ENCODE measurements at regions not wholly inside any gene's neighbourhood (a gene's known extent, or its start where the extent isn't known, plus 50 kb on each side); places are given as distances from the start of the nearest gene placed in this dataset.

GRCh38 chr5:44565902-44566301, 176.7 kb upstream of the FGF10 start:
- no peaks in the 10 kb centered on the region for H3K9me2 ChIP-seq (replicated peaks; ENCODE audit: low read length)
- H3K79me2 ChIP-seq (ENCODE audit: low read length): no peaks in the 10 kb centered on the region
- no peaks in the 10 kb centered on the region for H3K4me1 ChIP-seq (ENCODE audit: insufficient read depth, low read length)
- TF ChIP-seq EZH2 (IDR thresholded peaks at IDR 0.05; ENCODE audit: low read length, unreplicated experiment) (no peak), CTCF (conservative IDR thresholded peaks at IDR 0.05; ENCODE audit: low read depth, low read length) (no peak), EZH2phosphoT487 (IDR thresholded peaks at IDR 0.05; ENCODE audit: borderline replicate concordance, low read length) (no peak)
- H3K27me3 ChIP-seq (ENCODE audit: low read length): no peaks in the 10 kb centered on the region
- no peak overlapping the region for H3K9ac ChIP-seq (ENCODE audit: low read length)
- DNase-seq (peak; percentile 24), ATAC-seq (no peak)
- H3K4me2 ChIP-seq (ENCODE audit: low read length): no peak overlapping the region
- no TSS peak for BruUV-seq (replicated peaks)
- ChIA-PET POLR2A (ENCODE audit: unreplicated experiment) (no interaction called here), CTCF (no interaction called here)
- H3K27ac ChIP-seq (ENCODE audit: low read length): no peak overlapping the region
- no peaks in the 10 kb centered on the region for H4K20me1 ChIP-seq (ENCODE audit: low read length)
- intact Hi-C loops (cut with micrococcal nuclease): no loop called here
- no peak overlapping the region for H2AFZ ChIP-seq (ENCODE audit: low read length)
- no peaks in the 10 kb centered on the region for H3K9me3 ChIP-seq (ENCODE audit: low read length)
- no peaks in the 10 kb centered on the region for H3F3A ChIP-seq (ENCODE audit: low read length, unreplicated experiment)
- H3K4me3 ChIP-seq (ENCODE audit: low read length): no peak overlapping the region
- no peaks in the 10 kb centered on the region for H3K36me3 ChIP-seq (ENCODE audit: low read depth, low read length)

GRCh38 chr5:44565360-44565759, 176.1 kb upstream of the FGF10 start:
- ATAC-seq (no peak), DNase-seq (no peak)
- Histone ChIP-seq H3K27ac (ENCODE audit: low read length) (no peak overlapping the region), H4K20me1 (ENCODE audit: low read length) (no peaks in the 10 kb centered on the region), H3K27me3 (ENCODE audit: low read length) (no peaks in the 10 kb centered on the region), H3K9me2 (replicated peaks; ENCODE audit: low read length) (no peaks in the 10 kb centered on the region), H3K79me2 (ENCODE audit: low read length) (no peaks in the 10 kb centered on the region), H3K4me2 (ENCODE audit: low read length) (no peak overlapping the region), H3K9me3 (ENCODE audit: low read length) (no peaks in the 10 kb centered on the region), H3K4me1 (ENCODE audit: insufficient read depth, low read length) (no peaks in the 10 kb centered on the region), H2AFZ (ENCODE audit: low read length) (no peak overlapping the region), H3K36me3 (ENCODE audit: low read depth, low read length) (no peaks in the 10 kb centered on the region), H3F3A (ENCODE audit: low read length, unreplicated experiment) (no peaks in the 10 kb centered on the region), H3K9ac (ENCODE audit: low read length) (no peak overlapping the region), H3K4me3 (ENCODE audit: low read length) (no peak overlapping the region)
- TF ChIP-seq EZH2phosphoT487 (IDR thresholded peaks at IDR 0.05; ENCODE audit: borderline replicate concordance, low read length) (no peak), EZH2 (IDR thresholded peaks at IDR 0.05; ENCODE audit: low read length, unreplicated experiment) (no peak), CTCF (conservative IDR thresholded peaks at IDR 0.05; ENCODE audit: low read depth, low read length) (no peak)
- BruUV-seq (replicated peaks): no TSS peak
- CTCF ChIA-PET: no interaction called here
- intact Hi-C loops (cut with micrococcal nuclease): no loop called here
- POLR2A ChIA-PET (ENCODE audit: unreplicated experiment): no interaction called here

- CTCF ChIA-PET: no interaction called here
Measured at GRCh38 chr5:44546286-44546685, 157.1 kb upstream of the FGF10 start.

More at GRCh38 chr5:44546286-44546685, 157.1 kb upstream of the FGF10 start:
- POLR2A ChIA-PET (ENCODE audit: unreplicated experiment): no interaction called here
- Histone ChIP-seq H3K4me2 (ENCODE audit: low read length) (no peak overlapping the region), H3K27ac (ENCODE audit: low read length) (no peak overlapping the region), H2AFZ (ENCODE audit: low read length) (no peak overlapping the region), H3K27me3 (ENCODE audit: low read length) (peaks cover 21% of the 10 kb centered on the region; the same call in 1 of the 2 replicates), H4K20me1 (ENCODE audit: low read length) (no peaks in the 10 kb centered on the region), H3F3A (ENCODE audit: low read length, unreplicated experiment) (no peaks in the 10 kb centered on the region), H3K4me1 (ENCODE audit: insufficient read depth, low read length) (no peaks in the 10 kb centered on the region), H3K36me3 (ENCODE audit: low read depth, low read length) (no peaks in the 10 kb centered on the region), H3K9ac (ENCODE audit: low read length) (no peak overlapping the region), H3K9me2 (replicated peaks; ENCODE audit: low read length) (no peaks in the 10 kb centered on the region), H3K4me3 (ENCODE audit: low read length) (no peak overlapping the region), H3K79me2 (ENCODE audit: low read length) (no peaks in the 10 kb centered on the region), H3K9me3 (ENCODE audit: low read length) (no peaks in the 10 kb centered on the region)
- intact Hi-C loops (cut with micrococcal nuclease): no loop called here
- BruUV-seq (replicated peaks): no TSS peak
- TF ChIP-seq EZH2phosphoT487 (IDR thresholded peaks at IDR 0.05; ENCODE audit: borderline replicate concordance, low read length) (no peak), CTCF (conservative IDR thresholded peaks at IDR 0.05; ENCODE audit: low read depth, low read length) (no peak), EZH2 (IDR thresholded peaks at IDR 0.05; ENCODE audit: low read length, unreplicated experiment) (no peak)
- DNase-seq (no peak), ATAC-seq (no peak)
